ENCODE measurements at regions not wholly inside any gene's neighbourhood (a gene's known extent, or its start where the extent isn't known, plus 50 kb on each side); places are given as distances from the start of the nearest gene placed in this dataset.

- ATAC-seq (ENCODE audit: low read depth), result no peak
- Histone ChIP-seq H3K27me3 (replicated peaks in 1 of 4; ENCODE audit: control extremely low read depth in 1 of 4, control insufficient read depth in 3 of 4, insufficient read depth in 4 of 4, low read length in 3 of 4) (no peaks in the 10 kb centered on the region), H3K9ac (ENCODE audit: low read length) (no peak overlapping the region), H3K4me2 (replicated peaks; ENCODE audit: low read depth, low read length, poor library complexity, severe bottlenecking) (no peak overlapping the region), H3K4me3 (ENCODE audit: control extremely low read depth in 1 of 5, extremely low read depth in 1 of 5, insufficient read depth in 1 of 5, low read depth in 2 of 5, low read length in 4 of 5) (no peak overlapping the region), H2AFZ (ENCODE audit: insufficient read depth, low read depth, low read length, poor library complexity, severe bottlenecking) (no peak overlapping the region), H3K36me3 (replicated peaks in 1 of 2; ENCODE audit: control extremely low read depth in 1 of 2, control insufficient read depth in 1 of 2, extremely low read depth in 1 of 2, insufficient read depth in 2 of 2, low read length in 1 of 2) (no peaks in the 10 kb centered on the region), H3K9me3 (ENCODE audit: control extremely low read depth in 1 of 3, control insufficient read depth in 2 of 3, insufficient read depth in 1 of 3, low read length in 2 of 3) (peaks cover 0 to 6% (median 0%) of the 10 kb centered on the region in 3 donors), H3K27ac (ENCODE audit: low read length in 2 of 2) (no peak overlapping the region), H4K20me1 (ENCODE audit: control insufficient read depth, insufficient read depth, low read length, poor library complexity, severe bottlenecking) (no peaks in the 10 kb centered on the region), H3K4me1 (ENCODE audit: control insufficient read depth in 2 of 2, insufficient read depth in 2 of 2, low read length in 2 of 2) (no peaks in the 10 kb centered on the region), H3K79me2 (ENCODE audit: control insufficient read depth, insufficient read depth, low read length) (no peaks in the 10 kb centered on the region)
- 91% methylated on average over 3 of the region's 5 CpGs for WGBS (ENCODE audit: insufficient coverage)
- Mint-ChIP-seq H3K4me3 (no peak overlapping the region), H3K27me3 (peaks cover 5% of the 10 kb centered on the region), H3K27ac (no peak overlapping the region), H3K4me1 (no peaks in the 10 kb centered on the region), H3K9me3 (ENCODE audit: insufficient read depth) (peaks cover 5% of the 10 kb centered on the region)
- no peak for TF ChIP-seq EZH2 (IDR thresholded peaks at IDR 0.05; ENCODE audit: borderline replicate concordance, insufficient read depth, low read depth, low read length, poor library complexity, severe bottlenecking)
- TF ChIP-seq, protein P1, sequence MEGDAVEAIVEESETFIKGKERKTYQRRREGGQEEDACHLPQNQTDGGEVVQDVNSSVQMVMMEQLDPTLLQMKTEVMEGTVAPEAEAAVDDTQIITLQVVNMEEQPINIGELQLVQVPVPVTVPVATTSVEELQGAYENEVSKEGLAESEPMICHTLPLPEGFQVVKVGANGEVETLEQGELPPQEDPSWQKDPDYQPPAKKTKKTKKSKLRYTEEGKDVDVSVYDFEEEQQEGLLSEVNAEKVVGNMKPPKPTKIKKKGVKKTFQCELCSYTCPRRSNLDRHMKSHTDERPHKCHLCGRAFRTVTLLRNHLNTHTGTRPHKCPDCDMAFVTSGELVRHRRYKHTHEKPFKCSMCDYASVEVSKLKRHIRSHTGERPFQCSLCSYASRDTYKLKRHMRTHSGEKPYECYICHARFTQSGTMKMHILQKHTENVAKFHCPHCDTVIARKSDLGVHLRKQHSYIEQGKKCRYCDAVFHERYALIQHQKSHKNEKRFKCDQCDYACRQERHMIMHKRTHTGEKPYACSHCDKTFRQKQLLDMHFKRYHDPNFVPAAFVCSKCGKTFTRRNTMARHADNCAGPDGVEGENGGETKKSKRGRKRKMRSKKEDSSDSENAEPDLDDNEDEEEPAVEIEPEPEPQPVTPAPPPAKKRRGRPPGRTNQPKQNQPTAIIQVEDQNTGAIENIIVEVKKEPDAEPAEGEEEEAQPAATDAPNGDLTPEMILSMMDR (IDR thresholded peaks at IDR 0.05), result no peak
- DNase-seq, result no peak
- CTCF ChIA-PET, result no interaction called here
- intact Hi-C loops (cut with micrococcal nuclease), result no loop called here
- POLR2A ChIA-PET, result no interaction called here
These were observed 116.2 kb upstream of the PIK3R1 start for GRCh38 chr5:68099327-68099726.

DNA sequence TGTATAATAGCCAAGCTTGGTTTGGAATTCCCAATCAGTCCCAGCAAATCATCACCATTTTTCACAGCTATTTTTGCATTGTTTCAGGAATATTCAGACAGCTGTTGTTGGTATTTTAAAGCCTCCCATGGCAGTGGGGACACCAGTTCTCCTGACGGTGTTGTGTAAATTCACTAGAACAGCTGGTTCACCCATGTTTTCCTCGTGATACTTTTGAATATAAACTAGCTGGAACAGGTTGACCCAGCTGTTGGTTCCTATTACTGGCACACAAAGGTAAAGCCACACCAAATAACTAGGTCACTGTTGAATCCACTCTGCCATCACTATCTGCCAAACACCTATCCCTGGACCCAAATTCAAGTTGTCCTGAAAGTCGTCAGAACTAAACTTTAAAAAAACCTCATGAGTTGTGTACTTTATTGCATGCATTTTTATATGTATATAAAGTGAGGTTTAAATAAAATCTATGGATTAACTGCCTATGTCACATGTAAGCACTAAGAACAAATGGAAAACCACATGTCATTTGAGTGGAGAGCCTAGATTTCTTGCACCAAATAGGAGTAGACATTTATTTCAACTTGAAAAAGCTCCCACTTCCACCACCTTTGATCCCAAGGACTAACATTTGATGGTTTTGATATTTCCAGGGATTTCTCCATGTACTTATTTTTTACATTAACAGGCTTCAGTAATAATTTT is 121.9 kb upstream of the PIK3R1 start:
- Histone ChIP-seq H3K36me3 (replicated peaks in 1 of 2; ENCODE audit: control extremely low read depth in 1 of 2, control insufficient read depth in 1 of 2, extremely low read depth in 1 of 2, insufficient read depth in 2 of 2, low read length in 1 of 2) (no peaks in the 10 kb centered on the region), H3K4me3 (ENCODE audit: control extremely low read depth in 1 of 5, extremely low read depth in 1 of 5, insufficient read depth in 1 of 5, low read depth in 2 of 5, low read length in 4 of 5) (no peak overlapping the region), H3K79me2 (ENCODE audit: control insufficient read depth, insufficient read depth, low read length) (no peaks in the 10 kb centered on the region), H2AFZ (ENCODE audit: insufficient read depth, low read depth, low read length, poor library complexity, severe bottlenecking) (no peak overlapping the region), H3K27me3 (replicated peaks in 1 of 4; ENCODE audit: control extremely low read depth in 1 of 4, control insufficient read depth in 3 of 4, insufficient read depth in 4 of 4, low read length in 3 of 4) (no peaks in the 10 kb centered on the region), H3K4me1 (ENCODE audit: control insufficient read depth in 2 of 2, insufficient read depth in 2 of 2, low read length in 2 of 2) (no peaks in the 10 kb centered on the region), H3K4me2 (replicated peaks; ENCODE audit: low read depth, low read length, poor library complexity, severe bottlenecking) (no peak overlapping the region), H3K27ac (ENCODE audit: low read length in 2 of 2) (no peak overlapping the region), H3K9ac (ENCODE audit: low read length) (no peak overlapping the region), H4K20me1 (ENCODE audit: control insufficient read depth, insufficient read depth, low read length, poor library complexity, severe bottlenecking) (no peaks in the 10 kb centered on the region), H3K9me3 (ENCODE audit: control extremely low read depth in 1 of 3, control insufficient read depth in 2 of 3, insufficient read depth in 1 of 3, low read length in 2 of 3) (no peaks in the 10 kb centered on the region)
- no peak overlapping the region for H3K4me3 Mint-ChIP-seq
- POLR2A ChIA-PET, result no interaction called here
- TF ChIP-seq, protein P1 (IDR thresholded peaks at IDR 0.05), result no peak
- TF ChIP-seq EZH2 (IDR thresholded peaks at IDR 0.05; ENCODE audit: borderline replicate concordance, insufficient read depth, low read depth, low read length, poor library complexity, severe bottlenecking), result no peak
- intact Hi-C loops (cut with micrococcal nuclease), result no loop called here
- CTCF ChIA-PET, result no interaction called here
- H3K9me3 Mint-ChIP-seq (ENCODE audit: insufficient read depth), result peaks cover 5% of the 10 kb centered on the region
- DNase-seq (no peak), ATAC-seq (ENCODE audit: low read depth) (no peak)
- no peaks in the 10 kb centered on the region for H3K27me3 Mint-ChIP-seq
- H3K27ac Mint-ChIP-seq, result no peak overlapping the region
- no peaks in the 10 kb centered on the region for H3K4me1 Mint-ChIP-seq
- WGBS (ENCODE audit: insufficient coverage), result 92% methylated on average over 2 of the region's 3 CpGs

Measured in B cell (primary cell).